K562 (cell line): ENCODE measurements at regions not wholly inside any gene's neighbourhood (a gene's known extent, or its start where the extent isn't known, plus 50 kb on each side); places are given as distances from the start of the nearest gene placed in this dataset.

ENCODE experiments used
- ATAC-seq: fragments of 200-7000 bp; cut with Tn5 transposase; 3 replicates; pipeline ENCODE4 v1.9.1; 2020; ENCODE audit warnings: moderate library complexity
- BruUV-seq: library from RNA; stranded (reverse); fragments of 400-500 nt; replicated peaks from 2 replicates; lab custom pipeline; 2021; lab: Mats Ljungman, UMichigan
- CTCF ChIA-PET: fragments of 300-600 bp; formaldehyde crosslinking; extraction: SDS; loops from one replicate; lab custom pipeline; 2021; ENCODE audit warnings: low intra/inter-chr PET ratio; lab: Yijun Ruan, JAX
- POLR2A ChIA-PET: fragments of 300-600, 350-650 bp; sonication (Branson Sonifier 250); formaldehyde crosslinking; extraction: SDS; loops from one replicate; lab custom pipeline; 2021; ENCODE audit warnings: antibody characterized with exemption, inconsistent platforms; lab: Yijun Ruan, JAX
- DNase-seq, 4 experiments: peaks; one replicate each; pipeline versions ENCODE4 v3.0.0 to v3.0.0-alpha.2; 2011 to 2018; ENCODE audit warnings: low spot score in 3 of 4, mixed read lengths in 3 of 4; ENCODE audit errors: extremely low read depth in 1 of 4
- FAIRE-seq: peaks from 2 replicates; lab custom pipeline; 2011; peaks lifted over from hg19 to GRCh38; lab: Jason Lieb, UNC
- H2AFZ ChIP-seq: 2 replicates; pipeline ENCODE4 v1.6.0; 2011; ENCODE audit warnings: low read depth, low read length, control low read depth, inconsistent platforms
- H3K27ac ChIP-seq: fragments of 200-600 bp; 3 replicates; pipeline ENCODE4 v1.8.0; 2011; ENCODE audit warnings: low read depth, mild to moderate bottlenecking, control low read depth, inconsistent platforms, low read length, moderate library complexity, mixed read lengths; ENCODE audit errors: extremely low read depth
- H3K27me3 ChIP-seq, 2 experiments: fragments of 300-600 bp in 1 of 2; 2 replicates in 1 of 2; 3 replicates in 1 of 2; pipeline versions ENCODE4 v1.6.0 to v1.8.0; 2011; ENCODE audit warnings: inconsistent platforms in 2 of 2, low read length in 2 of 2, mild to moderate bottlenecking in 1 of 2, mixed read lengths in 1 of 2, moderate library complexity in 1 of 2; ENCODE audit not compliant: control insufficient read depth in 2 of 2, insufficient read depth in 2 of 2
- H3K36me3 ChIP-seq: fragments of 300-600 bp; 3 replicates; pipeline ENCODE4 v1.8.0; 2011; ENCODE audit warnings: mild to moderate bottlenecking, low read length, inconsistent platforms; ENCODE audit not compliant: control insufficient read depth, insufficient read depth
- H3K4me1 ChIP-seq, 2 experiments: fragments of 200-600 bp in 1 of 2; replicated peaks in 1 of 2; 2 replicates in 1 of 2; 3 replicates in 1 of 2; pipeline versions ENCODE4 v1.5.1 to v1.8.0; 2011; ENCODE audit warnings: inconsistent platforms in 2 of 2, low read length in 2 of 2, mild to moderate bottlenecking in 1 of 2, mixed read lengths in 1 of 2, moderate library complexity in 1 of 2; ENCODE audit not compliant: control insufficient read depth in 2 of 2, insufficient read depth in 2 of 2
- H3K4me2 ChIP-seq: 2 replicates; pipeline ENCODE4 v1.6.1; 2011; ENCODE audit warnings: low read length, control low read depth, inconsistent platforms, mixed read lengths; ENCODE audit not compliant: insufficient read depth
- H3K4me3 ChIP-seq: fragments of 200-600 bp; sonication (generic), shearing (Covaris generic); 2 replicates; pipeline ENCODE4 v1.5.1; 2016; ENCODE audit warnings: control low read depth, inconsistent platforms
- H3K79me2 ChIP-seq: fragments of 200-600 bp; 3 replicates; pipeline ENCODE4 v1.8.0; 2011; ENCODE audit warnings: low read length, inconsistent platforms; ENCODE audit not compliant: control insufficient read depth, insufficient read depth
- H3K9ac ChIP-seq, 2 experiments: 2 replicates each; pipeline versions ENCODE4 v1.6.0 to v1.6.1; 2011; ENCODE audit warnings: low read depth in 2 of 2, low read length in 2 of 2, control low read depth in 1 of 2, inconsistent platforms in 1 of 2, mild to moderate bottlenecking in 1 of 2, mixed read lengths in 1 of 2; ENCODE audit not compliant: insufficient read depth in 1 of 2
- H3K9me1 ChIP-seq: one replicate; pipeline ENCODE4 v1.6.0; 2011; ENCODE audit warnings: inconsistent platforms, mild to moderate bottlenecking, low read length, moderate library complexity; ENCODE audit not compliant: control insufficient read depth, insufficient read depth
- H3K9me3 ChIP-seq: replicated peaks from 2 replicates; pipeline ENCODE4 v1.5.1; 2011; ENCODE audit warnings: low read depth, low read length, inconsistent platforms; ENCODE audit not compliant: control insufficient read depth, insufficient read depth
- H4K20me1 ChIP-seq: replicated peaks from 2 replicates; pipeline ENCODE4 v1.6.1; 2011; ENCODE audit warnings: low read length, inconsistent platforms, mixed read lengths; ENCODE audit not compliant: control insufficient read depth, insufficient read depth
- CC2D1A ChIP-seq: fragments of 450-650 bp; IDR thresholded peaks from 2 replicates; pipeline ENCODE4 v1.6.1; 2017; ENCODE audit warnings: mild to moderate bottlenecking
- HDAC6 ChIP-seq: IDR thresholded peaks from 2 replicates; pipeline ENCODE4 v1.6.1; 2012; ENCODE audit warnings: low read depth, mild to moderate bottlenecking, control low read depth, inconsistent platforms, low read length, moderate library complexity
- POLR2AphosphoS2 ChIP-seq: IDR thresholded peaks from 2 replicates; pipeline ENCODE4 v1.6.1; 2012; ENCODE audit warnings: low read length, improper control_type of control experiment
- SLC30A9 ChIP-seq: fragments of 250-450 bp; sonication (Bioruptor Pico); IDR thresholded peaks from 2 replicates; pipeline ENCODE4 v1.8.0; 2022; ENCODE audit warnings: mild to moderate bottlenecking, moderate library complexity
- ZNF316 ChIP-seq: fragments of 450-650 bp; IDR thresholded peaks from 2 replicates; pipeline ENCODE4 v1.6.1; 2016
- ZNF347 ChIP-seq: fragments of 450-650 bp; formaldehyde crosslinking; IDR thresholded peaks from 2 replicates; pipeline ENCODE4 v1.4.0; 2020; ENCODE audit warnings: low read depth, mild to moderate bottlenecking, moderate library complexity
- ZNF41 ChIP-seq: fragments of 250-450 bp; sonication (Bioruptor Pico); conservative IDR thresholded peaks from 2 replicates; pipeline ENCODE4 v1.4.0; 2020; ENCODE audit warnings: mild to moderate bottlenecking
- ZNF77 ChIP-seq: fragments of 250-450 bp; sonication (Bioruptor Pico); IDR thresholded peaks from 2 replicates; pipeline ENCODE4 v1.5.0; 2020
- WGBS: fragments of 100-300 bp; shearing (Covaris generic); methylation state at CpG from one replicate; pipeline ENCODE4 v1.1.6; 2016; ENCODE audit warnings: low coverage, mixed read lengths; ENCODE audit not compliant: insufficient coverage; ENCODE audit errors: missing lambda C conversion rate; 5-methylcytosine and 5-hydroxymethylcytosine counted together
- in situ Hi-C: fragments of 300-500 bp; cut with MboI; formaldehyde crosslinking; loops from 4 replicates; pipeline ENCODE4 v1.15.0; 2018; ENCODE audit warnings: inconsistent platforms, mixed read lengths
- intact Hi-C: fragments of 100-400 bp; cut with micrococcal nuclease; formaldehyde crosslinking; loops from 2 replicates; pipeline ENCODE4 v1.14.2; 2022
- TF ChIP-seq, protein P1 (sequence below), 2 experiments: fragments of 200-800 bp in 1 of 2; sonication (Bioruptor generic) in 1 of 2; sonication (generic) in 1 of 2; formaldehyde crosslinking in 1 of 2; IDR thresholded peaks in 1 of 2; conservative IDR thresholded peaks in 1 of 2; 2 replicates each; pipeline versions ENCODE4 v1.5.0 to v1.6.1; 2016 to 2020; ENCODE audit warnings: missing compliant biosample characterization in 1 of 2, missing genetic modification characterization in 1 of 2, missing genetic modification reagents in 1 of 2
- TF ChIP-seq, protein P2 (sequence below): sonication (generic); formaldehyde crosslinking; IDR thresholded peaks from 2 replicates; pipeline ENCODE4 v1.8.0; 2022; ENCODE audit warnings: mild to moderate bottlenecking, missing genetic modification reagents
- TF ChIP-seq, protein P3 (sequence below): sonication (generic); formaldehyde crosslinking; IDR thresholded peaks from 2 replicates; pipeline ENCODE4 v1.8.0; 2022; ENCODE audit warnings: mild to moderate bottlenecking, missing genetic modification reagents

DNA sequence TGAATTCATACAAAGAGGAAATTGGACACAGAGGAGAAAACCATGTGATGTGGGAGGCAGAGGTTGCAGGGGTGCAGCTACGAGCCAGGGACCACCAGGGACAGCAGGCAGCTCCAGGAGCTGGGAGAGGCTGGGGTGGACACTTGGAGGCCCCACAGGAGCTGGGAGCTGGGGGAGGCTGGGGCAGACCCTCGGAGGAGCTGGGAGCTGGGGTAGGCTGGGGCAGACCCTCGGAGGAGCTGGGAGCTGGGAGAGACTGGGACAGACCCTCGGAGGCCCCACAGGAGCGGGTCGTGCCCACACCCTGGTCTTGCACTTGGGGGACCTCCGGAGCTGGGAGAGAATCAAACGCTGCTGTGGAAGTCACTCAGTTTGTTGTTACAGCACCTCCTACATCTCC is 141.7 kb downstream of the SOX1 start:
- 0% methylated on average over 5 of the region's 8 CpGs for WGBS
- no TSS peak for BruUV-seq
- FAIRE-seq (no peak), ATAC-seq (no peak), DNase-seq (no peak)
- in situ Hi-C loops = no loop called here
- H3K27me3 ChIP-seq = peaks cover 0 to 23% of the 10 kb centered on the region in 2 experiments; a peak in 3 of 5 replicates
- H3K4me2 ChIP-seq = no peak overlapping the region
- H3K27ac ChIP-seq = no peak overlapping the region
- TF ChIP-seq ZNF77 (CRISPR knock-in tag) = no peak
- no peaks in the 10 kb centered on the region for H3K79me2 ChIP-seq
- POLR2A ChIA-PET = no interaction called here
- H2AFZ ChIP-seq = no peak overlapping the region
- CTCF ChIA-PET = no interaction called here
- intact Hi-C loops = no loop called here
- H3K9ac ChIP-seq = no peak overlapping the region
- H3K9me3 ChIP-seq = no peaks in the 10 kb centered on the region
- H3K4me1 ChIP-seq = no peaks in the 10 kb centered on the region
- H3K9me1 ChIP-seq = no peaks in the 10 kb centered on the region
- H3K36me3 ChIP-seq = no peaks in the 10 kb centered on the region
- H4K20me1 ChIP-seq = no peaks in the 10 kb centered on the region
- no peak overlapping the region for H3K4me3 ChIP-seq

DNA sequence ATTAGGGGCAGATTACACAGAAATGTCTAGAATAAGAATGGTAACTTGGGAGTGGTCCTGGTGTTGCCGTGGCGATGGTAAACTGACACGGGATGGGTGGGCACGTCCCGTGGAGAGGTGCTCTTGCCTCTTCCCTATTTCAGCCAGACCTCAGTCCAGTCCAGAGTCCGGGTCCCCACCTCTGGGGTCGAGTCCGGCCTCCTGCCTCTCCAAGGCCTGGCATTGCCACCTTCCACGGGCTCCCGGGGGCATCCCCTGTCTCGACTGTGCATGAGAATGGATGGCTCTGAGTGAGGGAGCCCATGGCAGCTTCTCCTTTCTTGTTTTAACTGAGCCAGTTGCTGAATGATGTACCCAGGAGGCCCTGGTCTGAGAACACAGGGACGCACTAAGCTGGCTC is 142.3 kb downstream of the SOX1 start:
- Histone ChIP-seq H3K4me3 (no peak overlapping the region), H3K9me1 (no peaks in the 10 kb centered on the region), H3K27ac (no peak overlapping the region), H3K4me2 (no peak overlapping the region), H2AFZ (no peak overlapping the region), H3K79me2 (no peaks in the 10 kb centered on the region), H3K9me3 (no peaks in the 10 kb centered on the region), H3K27me3 (peaks cover 0 to 18% of the 10 kb centered on the region in 2 experiments; a peak in 3 of 5 replicates), H3K9ac (no peak overlapping the region), H3K36me3 (no peaks in the 10 kb centered on the region), H4K20me1 (no peaks in the 10 kb centered on the region), H3K4me1 (no peaks in the 10 kb centered on the region)
- intact Hi-C loops = no loop called here
- WGBS = 0% methylated on average over 2 of the region's 12 CpGs
- ChIA-PET CTCF (no interaction called here), POLR2A (no interaction called here)
- FAIRE-seq (no peak), ATAC-seq (no peak), DNase-seq (no peak)
- BruUV-seq = no TSS peak
- in situ Hi-C loops = no loop called here
- no peak for TF ChIP-seq ZNF347 (CRISPR knock-in tag)
- TF ChIP-seq CC2D1A = no peak
- TF ChIP-seq, protein P1, sequence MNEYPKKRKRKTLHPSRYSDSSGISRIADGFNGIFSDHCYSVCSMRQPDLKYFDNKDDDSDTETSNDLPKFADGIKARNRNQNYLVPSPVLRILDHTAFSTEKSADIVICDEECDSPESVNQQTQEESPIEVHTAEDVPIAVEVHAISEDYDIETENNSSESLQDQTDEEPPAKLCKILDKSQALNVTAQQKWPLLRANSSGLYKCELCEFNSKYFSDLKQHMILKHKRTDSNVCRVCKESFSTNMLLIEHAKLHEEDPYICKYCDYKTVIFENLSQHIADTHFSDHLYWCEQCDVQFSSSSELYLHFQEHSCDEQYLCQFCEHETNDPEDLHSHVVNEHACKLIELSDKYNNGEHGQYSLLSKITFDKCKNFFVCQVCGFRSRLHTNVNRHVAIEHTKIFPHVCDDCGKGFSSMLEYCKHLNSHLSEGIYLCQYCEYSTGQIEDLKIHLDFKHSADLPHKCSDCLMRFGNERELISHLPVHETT (CRISPR knock-in tag; conservative IDR thresholded peaks at IDR 0.05 in 1 of 2, IDR thresholded peaks at IDR 0.05 in 1 of 2) = no peak
- TF ChIP-seq, protein P2, sequence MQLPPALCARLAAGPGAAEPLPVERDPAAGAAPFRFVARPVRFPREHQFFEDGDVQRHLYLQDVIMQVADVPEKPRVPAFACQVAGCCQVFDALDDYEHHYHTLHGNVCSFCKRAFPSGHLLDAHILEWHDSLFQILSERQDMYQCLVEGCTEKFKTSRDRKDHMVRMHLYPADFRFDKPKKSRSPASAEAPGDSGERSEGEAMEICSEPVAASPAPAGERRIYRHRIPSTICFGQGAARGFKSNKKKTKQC (CRISPR knock-in tag) = no peak
- no peak for TF ChIP-seq ZNF316
- no peak for TF ChIP-seq ZNF41 (CRISPR knock-in tag)
- TF ChIP-seq, protein P3, sequence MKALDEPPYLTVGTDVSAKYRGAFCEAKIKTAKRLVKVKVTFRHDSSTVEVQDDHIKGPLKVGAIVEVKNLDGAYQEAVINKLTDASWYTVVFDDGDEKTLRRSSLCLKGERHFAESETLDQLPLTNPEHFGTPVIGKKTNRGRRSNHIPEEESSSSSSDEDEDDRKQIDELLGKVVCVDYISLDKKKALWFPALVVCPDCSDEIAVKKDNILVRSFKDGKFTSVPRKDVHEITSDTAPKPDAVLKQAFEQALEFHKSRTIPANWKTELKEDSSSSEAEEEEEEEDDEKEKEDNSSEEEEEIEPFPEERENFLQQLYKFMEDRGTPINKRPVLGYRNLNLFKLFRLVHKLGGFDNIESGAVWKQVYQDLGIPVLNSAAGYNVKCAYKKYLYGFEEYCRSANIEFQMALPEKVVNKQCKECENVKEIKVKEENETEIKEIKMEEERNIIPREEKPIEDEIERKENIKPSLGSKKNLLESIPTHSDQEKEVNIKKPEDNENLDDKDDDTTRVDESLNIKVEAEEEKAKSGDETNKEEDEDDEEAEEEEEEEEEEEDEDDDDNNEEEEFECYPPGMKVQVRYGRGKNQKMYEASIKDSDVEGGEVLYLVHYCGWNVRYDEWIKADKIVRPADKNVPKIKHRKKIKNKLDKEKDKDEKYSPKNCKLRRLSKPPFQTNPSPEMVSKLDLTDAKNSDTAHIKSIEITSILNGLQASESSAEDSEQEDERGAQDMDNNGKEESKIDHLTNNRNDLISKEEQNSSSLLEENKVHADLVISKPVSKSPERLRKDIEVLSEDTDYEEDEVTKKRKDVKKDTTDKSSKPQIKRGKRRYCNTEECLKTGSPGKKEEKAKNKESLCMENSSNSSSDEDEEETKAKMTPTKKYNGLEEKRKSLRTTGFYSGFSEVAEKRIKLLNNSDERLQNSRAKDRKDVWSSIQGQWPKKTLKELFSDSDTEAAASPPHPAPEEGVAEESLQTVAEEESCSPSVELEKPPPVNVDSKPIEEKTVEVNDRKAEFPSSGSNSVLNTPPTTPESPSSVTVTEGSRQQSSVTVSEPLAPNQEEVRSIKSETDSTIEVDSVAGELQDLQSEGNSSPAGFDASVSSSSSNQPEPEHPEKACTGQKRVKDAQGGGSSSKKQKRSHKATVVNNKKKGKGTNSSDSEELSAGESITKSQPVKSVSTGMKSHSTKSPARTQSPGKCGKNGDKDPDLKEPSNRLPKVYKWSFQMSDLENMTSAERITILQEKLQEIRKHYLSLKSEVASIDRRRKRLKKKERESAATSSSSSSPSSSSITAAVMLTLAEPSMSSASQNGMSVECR (CRISPR knock-in tag) = no peak
- TF ChIP-seq HDAC6 = no peak
- TF ChIP-seq POLR2AphosphoS2 = no peak
- TF ChIP-seq SLC30A9 (CRISPR knock-in tag) = no peak
